GM10266 (cell line): ENCODE measurements at regions not wholly inside any gene's neighbourhood (a gene's known extent, or its start where the extent isn't known, plus 50 kb on each side); places are given as distances from the start of the nearest gene placed in this dataset.
"Not testable (repeated sequence)": the region's sequence is repeated elsewhere in the genome, so short reads cannot be mapped to it uniquely, and the experiment has no call there.

Experiments
- DNase-seq: peaks from one replicate; pipeline ENCODE4 v3.0.0; 2012; ENCODE audit errors: extremely low spot score
- TF ChIP-seq, protein P1 (sequence below): IDR thresholded peaks from 2 replicates; pipeline ENCODE4 v1.5.1; 2012; ENCODE audit warnings: mild to moderate bottlenecking, low read depth; ENCODE audit not compliant: control insufficient read depth, insufficient read depth; ENCODE audit errors: missing control alignments

DNA sequence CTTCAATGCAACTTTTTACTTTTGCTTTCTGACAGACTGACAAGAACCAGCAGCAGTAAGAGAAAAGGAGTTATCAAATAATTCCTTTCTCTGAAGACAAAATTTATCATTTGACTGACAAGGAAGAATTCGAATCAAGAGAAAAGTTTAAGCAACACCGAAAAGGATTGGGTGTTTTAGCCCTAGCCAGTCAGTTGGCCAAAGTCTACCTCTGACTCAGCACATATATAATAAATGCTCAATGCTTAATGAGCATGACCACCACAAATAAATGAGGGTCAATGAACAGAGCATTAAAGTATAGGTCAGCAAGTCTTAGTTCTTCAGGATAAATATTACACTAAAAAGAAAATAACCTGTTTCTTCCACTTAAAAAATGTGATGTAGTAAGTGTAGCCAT is 1603.5 kb upstream of the C9orf72 start:
- TF ChIP-seq, protein P1, sequence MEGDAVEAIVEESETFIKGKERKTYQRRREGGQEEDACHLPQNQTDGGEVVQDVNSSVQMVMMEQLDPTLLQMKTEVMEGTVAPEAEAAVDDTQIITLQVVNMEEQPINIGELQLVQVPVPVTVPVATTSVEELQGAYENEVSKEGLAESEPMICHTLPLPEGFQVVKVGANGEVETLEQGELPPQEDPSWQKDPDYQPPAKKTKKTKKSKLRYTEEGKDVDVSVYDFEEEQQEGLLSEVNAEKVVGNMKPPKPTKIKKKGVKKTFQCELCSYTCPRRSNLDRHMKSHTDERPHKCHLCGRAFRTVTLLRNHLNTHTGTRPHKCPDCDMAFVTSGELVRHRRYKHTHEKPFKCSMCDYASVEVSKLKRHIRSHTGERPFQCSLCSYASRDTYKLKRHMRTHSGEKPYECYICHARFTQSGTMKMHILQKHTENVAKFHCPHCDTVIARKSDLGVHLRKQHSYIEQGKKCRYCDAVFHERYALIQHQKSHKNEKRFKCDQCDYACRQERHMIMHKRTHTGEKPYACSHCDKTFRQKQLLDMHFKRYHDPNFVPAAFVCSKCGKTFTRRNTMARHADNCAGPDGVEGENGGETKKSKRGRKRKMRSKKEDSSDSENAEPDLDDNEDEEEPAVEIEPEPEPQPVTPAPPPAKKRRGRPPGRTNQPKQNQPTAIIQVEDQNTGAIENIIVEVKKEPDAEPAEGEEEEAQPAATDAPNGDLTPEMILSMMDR, result no peak
- no peak for DNase-seq

DNA sequence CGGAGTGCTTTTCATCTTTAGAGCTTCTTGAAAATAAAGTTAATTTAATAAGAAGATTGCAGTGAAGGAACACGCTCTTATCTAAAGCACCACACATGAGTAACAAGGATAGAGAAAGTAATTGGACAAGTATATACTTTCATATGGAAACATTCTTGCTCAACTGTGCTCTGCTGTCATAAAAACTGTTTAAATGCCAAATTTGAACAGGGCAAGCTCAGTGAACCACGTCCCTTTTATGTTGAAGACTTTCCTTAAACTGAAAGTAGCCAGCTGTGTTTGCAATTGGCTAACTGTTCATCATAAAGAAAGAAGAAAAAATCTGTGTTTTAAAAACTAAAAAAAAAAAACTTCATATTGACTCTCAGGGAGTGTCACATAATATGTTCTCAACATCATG is 1610.7 kb upstream of the C9orf72 start:
- no peak for DNase-seq

GRCh38 chr9:29188771-29189170 is 1615.5 kb upstream of the C9orf72 start:
- not testable (repeated sequence) for DNase-seq

More for the DNA sequence above, 1610.7 kb upstream of the C9orf72 start:
- TF ChIP-seq, protein P1, result no peak

GRCh38 chr9:29189221-29189620 is 1615.9 kb upstream of the C9orf72 start:
- DNase-seq, result not testable (repeated sequence)

- DNase-seq, result no peak
- TF ChIP-seq, protein P1, result no peak
Measured at GRCh38 chr9:29198861-29199260, 1625.6 kb upstream of the C9orf72 start.

GRCh38 chr9:29199975-29200374 is 1626.7 kb upstream of the C9orf72 start:
- TF ChIP-seq, protein P1, result no peak
- no peak for DNase-seq

DNA sequence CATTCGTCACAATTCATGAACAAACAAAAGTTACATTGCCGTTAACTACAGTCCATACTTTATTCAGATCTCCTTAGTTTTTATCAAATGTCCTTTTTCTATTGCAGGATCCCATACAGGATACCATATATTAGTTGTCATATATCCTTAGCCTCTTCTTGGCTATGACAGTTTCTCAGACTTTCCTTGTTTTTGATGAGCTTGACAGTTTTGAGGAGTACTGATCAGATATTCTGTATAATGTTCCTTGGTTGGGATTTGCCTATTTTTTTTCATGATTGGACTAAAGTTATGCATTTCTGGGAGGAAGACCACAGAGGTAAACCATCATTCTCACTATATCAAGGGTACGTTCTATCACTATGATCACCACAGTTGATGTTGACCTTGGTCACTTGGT is 1627.4 kb upstream of the C9orf72 start:
- TF ChIP-seq, protein P1, result no peak
- DNase-seq, result no peak

GRCh38 chr9:29203244-29203930 is 1630.1 kb upstream of the C9orf72 start:
- TF ChIP-seq, protein P1, result no peak
- no peak for DNase-seq
